ENCODE measurements at regions not wholly inside any gene's neighbourhood (a gene's known extent, or its start where the extent isn't known, plus 50 kb on each side); places are given as distances from the start of the nearest gene placed in this dataset.

DNA sequence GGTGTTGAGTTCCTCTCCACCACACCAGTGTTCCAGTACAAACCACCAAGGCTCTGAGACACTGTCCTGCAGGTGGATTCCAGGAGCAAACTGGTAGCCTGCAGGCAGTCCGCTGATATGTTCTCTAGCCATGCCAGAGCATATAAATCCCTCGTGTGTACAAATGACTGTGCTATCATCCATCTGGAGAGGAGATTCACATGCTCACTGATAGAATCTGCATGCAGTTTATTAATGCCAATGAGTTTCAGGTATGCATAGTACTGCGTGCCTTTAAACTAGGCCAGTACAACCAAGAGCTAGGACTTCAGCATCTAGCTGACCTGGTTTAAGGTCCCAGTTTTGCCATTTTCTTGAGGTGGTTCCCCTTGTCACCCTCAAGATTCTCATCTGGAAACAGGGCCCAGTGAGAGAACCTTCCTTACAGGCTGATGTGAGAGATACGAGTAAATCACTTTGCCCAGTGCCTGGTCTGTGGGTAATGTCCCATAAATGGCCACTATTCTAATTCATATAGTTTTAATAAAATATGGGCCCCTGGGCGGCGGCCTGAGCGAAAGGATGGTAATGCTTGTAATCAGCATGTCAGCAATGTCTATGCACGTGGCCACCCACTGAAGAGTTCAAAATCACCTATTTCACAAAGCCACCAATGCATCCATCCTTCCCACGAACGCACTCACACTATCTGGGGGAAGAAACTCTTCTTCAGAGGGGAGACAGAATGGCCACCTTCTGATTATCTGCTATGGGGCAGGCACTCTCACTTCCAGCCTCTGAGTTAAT lies 268.0 kb upstream of the ZMIZ1 start:
- no peaks in the 10 kb centered on the region for H3K79me2 ChIP-seq (ENCODE audit: insufficient read depth, low read length)
- no peak overlapping the region for H3K9ac ChIP-seq (ENCODE audit: low read length)
- no peaks in the 10 kb centered on the region for H4K20me1 ChIP-seq (ENCODE audit: insufficient read depth, low read length)
- TF ChIP-seq EZH2 (IDR thresholded peaks at IDR 0.05; ENCODE audit: borderline replicate concordance, low read length) = no peak
- TF ChIP-seq, protein P1, sequence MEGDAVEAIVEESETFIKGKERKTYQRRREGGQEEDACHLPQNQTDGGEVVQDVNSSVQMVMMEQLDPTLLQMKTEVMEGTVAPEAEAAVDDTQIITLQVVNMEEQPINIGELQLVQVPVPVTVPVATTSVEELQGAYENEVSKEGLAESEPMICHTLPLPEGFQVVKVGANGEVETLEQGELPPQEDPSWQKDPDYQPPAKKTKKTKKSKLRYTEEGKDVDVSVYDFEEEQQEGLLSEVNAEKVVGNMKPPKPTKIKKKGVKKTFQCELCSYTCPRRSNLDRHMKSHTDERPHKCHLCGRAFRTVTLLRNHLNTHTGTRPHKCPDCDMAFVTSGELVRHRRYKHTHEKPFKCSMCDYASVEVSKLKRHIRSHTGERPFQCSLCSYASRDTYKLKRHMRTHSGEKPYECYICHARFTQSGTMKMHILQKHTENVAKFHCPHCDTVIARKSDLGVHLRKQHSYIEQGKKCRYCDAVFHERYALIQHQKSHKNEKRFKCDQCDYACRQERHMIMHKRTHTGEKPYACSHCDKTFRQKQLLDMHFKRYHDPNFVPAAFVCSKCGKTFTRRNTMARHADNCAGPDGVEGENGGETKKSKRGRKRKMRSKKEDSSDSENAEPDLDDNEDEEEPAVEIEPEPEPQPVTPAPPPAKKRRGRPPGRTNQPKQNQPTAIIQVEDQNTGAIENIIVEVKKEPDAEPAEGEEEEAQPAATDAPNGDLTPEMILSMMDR (IDR thresholded peaks at IDR 0.05; ENCODE audit: low read length) = no peak
- H3K27me3 ChIP-seq (ENCODE audit: insufficient read depth, low read length) = no peaks in the 10 kb centered on the region
- H3K4me3 ChIP-seq (ENCODE audit: low read depth, low read length, poor library complexity, severe bottlenecking) = no peak overlapping the region
- H3K4me2 ChIP-seq (ENCODE audit: low read length) = no peak overlapping the region
- H3K9me2 ChIP-seq (ENCODE audit: low read depth, low read length) = no peaks in the 10 kb centered on the region
- H3K4me1 ChIP-seq (ENCODE audit: insufficient read depth, low read length, severe bottlenecking) = no peaks in the 10 kb centered on the region
- no peaks in the 10 kb centered on the region for H3K9me3 ChIP-seq (ENCODE audit: low read length)
- H3K36me3 ChIP-seq (ENCODE audit: insufficient read depth, low read length) = no peaks in the 10 kb centered on the region
- no peak overlapping the region for H2AFZ ChIP-seq (ENCODE audit: low read length)
- H3F3A ChIP-seq (ENCODE audit: insufficient read depth, low read length) = no peaks in the 10 kb centered on the region
- no peak overlapping the region for H3K27ac ChIP-seq (ENCODE audit: low read depth, low read length, poor library complexity, severe bottlenecking)

- TF ChIP-seq, protein P1 (IDR thresholded peaks at IDR 0.05; ENCODE audit: low read length) = no peak
- TF ChIP-seq EZH2 (IDR thresholded peaks at IDR 0.05; ENCODE audit: borderline replicate concordance, low read length) = no peak
- Histone ChIP-seq H3F3A (ENCODE audit: insufficient read depth, low read length) (no peaks in the 10 kb centered on the region), H3K4me2 (ENCODE audit: low read length) (no peak overlapping the region), H3K4me1 (ENCODE audit: insufficient read depth, low read length, severe bottlenecking) (no peaks in the 10 kb centered on the region), H2AFZ (ENCODE audit: low read length) (no peak overlapping the region), H4K20me1 (ENCODE audit: insufficient read depth, low read length) (no peaks in the 10 kb centered on the region), H3K4me3 (ENCODE audit: low read depth, low read length, poor library complexity, severe bottlenecking) (no peak overlapping the region), H3K27me3 (ENCODE audit: insufficient read depth, low read length) (no peaks in the 10 kb centered on the region), H3K27ac (ENCODE audit: low read depth, low read length, poor library complexity, severe bottlenecking) (no peak overlapping the region), H3K79me2 (ENCODE audit: insufficient read depth, low read length) (no peaks in the 10 kb centered on the region), H3K9me3 (ENCODE audit: low read length) (no peaks in the 10 kb centered on the region), H3K9ac (ENCODE audit: low read length) (no peak overlapping the region), H3K36me3 (ENCODE audit: insufficient read depth, low read length) (no peaks in the 10 kb centered on the region), H3K9me2 (ENCODE audit: low read depth, low read length) (no peaks in the 10 kb centered on the region)
Measured at GRCh38 chr10:78802431-78802830, 266.3 kb upstream of the ZMIZ1 start.

DNA sequence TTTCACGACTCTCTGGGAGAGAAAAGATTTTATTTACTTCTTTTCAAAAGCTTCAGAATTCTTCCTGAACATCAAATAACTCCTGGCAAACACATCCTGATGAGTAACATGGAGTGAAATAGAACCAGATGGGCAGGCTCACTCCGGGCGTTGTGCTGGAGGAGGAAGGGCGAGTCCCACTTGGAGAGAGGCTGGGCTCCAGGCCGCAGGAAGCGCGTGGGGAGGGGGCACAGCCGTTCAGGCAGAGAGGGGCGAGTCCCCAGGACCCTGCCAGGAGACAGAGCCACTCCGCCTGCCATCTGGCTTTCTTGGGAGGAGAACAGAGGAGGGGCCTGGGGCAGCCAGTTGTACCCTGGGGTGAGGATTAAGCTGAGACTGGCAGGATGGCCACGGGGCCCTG lies 265.9 kb upstream of the ZMIZ1 start:
- Histone ChIP-seq H3K79me2 (ENCODE audit: insufficient read depth, low read length) (no peaks in the 10 kb centered on the region), H3F3A (ENCODE audit: insufficient read depth, low read length) (no peaks in the 10 kb centered on the region), H3K36me3 (ENCODE audit: insufficient read depth, low read length) (no peaks in the 10 kb centered on the region), H3K27me3 (ENCODE audit: insufficient read depth, low read length) (no peaks in the 10 kb centered on the region), H4K20me1 (ENCODE audit: insufficient read depth, low read length) (no peaks in the 10 kb centered on the region), H3K4me2 (ENCODE audit: low read length) (no peak overlapping the region), H3K4me3 (ENCODE audit: low read depth, low read length, poor library complexity, severe bottlenecking) (no peak overlapping the region), H3K9ac (ENCODE audit: low read length) (no peak overlapping the region), H3K4me1 (ENCODE audit: insufficient read depth, low read length, severe bottlenecking) (no peaks in the 10 kb centered on the region), H2AFZ (ENCODE audit: low read length) (no peak overlapping the region), H3K27ac (ENCODE audit: low read depth, low read length, poor library complexity, severe bottlenecking) (no peak overlapping the region), H3K9me2 (ENCODE audit: low read depth, low read length) (no peaks in the 10 kb centered on the region), H3K9me3 (ENCODE audit: low read length) (no peaks in the 10 kb centered on the region)
- TF ChIP-seq, protein P1 (IDR thresholded peaks at IDR 0.05; ENCODE audit: low read length) = no peak
- no peak for TF ChIP-seq EZH2 (IDR thresholded peaks at IDR 0.05; ENCODE audit: borderline replicate concordance, low read length)
